Bronchial epithelial cell (primary cell): ENCODE measurements at regions not wholly inside any gene's neighbourhood (a gene's known extent, or its start where the extent isn't known, plus 50 kb on each side); places are given as distances from the start of the nearest gene placed in this dataset.

Source experiments
- DNase-seq: peaks from one replicate; pipeline ENCODE4 v3.0.0-alpha.2; 2010; ENCODE audit warnings: low read depth
- FAIRE-seq: peaks from 2 replicates; lab custom pipeline; 2011; peaks lifted over from hg19 to GRCh38; lab: Jason Lieb, UNC
- H3K27me3 ChIP-seq: 2 replicates; pipeline ENCODE4 v1.5.1; 2011; ENCODE audit warnings: low read length; ENCODE audit not compliant: control insufficient read depth, insufficient read depth
- H3K36me3 ChIP-seq: 2 replicates; pipeline ENCODE4 v1.5.1; 2011; ENCODE audit warnings: low read length; ENCODE audit not compliant: control insufficient read depth, insufficient read depth
- H3K4me3 ChIP-seq: 2 replicates; pipeline ENCODE4 v1.5.1; 2011; ENCODE audit warnings: mild to moderate bottlenecking, low read depth, low read length, control low read depth
- TF ChIP-seq, protein P1 (sequence below): IDR thresholded peaks from 2 replicates; pipeline ENCODE4 v1.5.1; 2011; ENCODE audit warnings: mild to moderate bottlenecking, moderate library complexity, low read length, control low read depth, inconsistent platforms; ENCODE audit not compliant: insufficient read depth, severe bottlenecking

DNA sequence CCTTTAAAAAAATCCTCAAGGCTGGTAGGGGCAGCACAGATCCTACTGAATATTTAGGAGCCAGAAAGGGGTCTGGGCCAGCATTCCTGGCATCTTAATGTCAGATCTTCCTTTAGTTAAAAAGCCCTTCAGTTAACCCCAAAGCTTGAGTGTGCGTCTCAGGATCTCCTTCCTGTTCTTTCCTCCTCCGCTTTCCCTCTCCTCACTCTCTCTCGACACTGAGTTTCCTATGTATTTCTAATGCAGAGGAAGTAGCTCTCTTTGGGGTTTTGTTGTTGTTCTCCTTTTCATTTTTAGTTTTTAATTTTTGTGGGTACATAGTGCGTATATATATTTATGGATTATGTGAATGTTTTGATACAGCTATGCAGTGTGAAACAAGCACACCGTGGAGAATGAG lies 109.9 kb upstream of the COPS8 start:
- no peak overlapping the region for H3K4me3 ChIP-seq
- H3K36me3 ChIP-seq, result no peaks in the 10 kb centered on the region
- DNase-seq, result no peak
- no peaks in the 10 kb centered on the region for H3K27me3 ChIP-seq
- FAIRE-seq, result no peak
- TF ChIP-seq, protein P1, sequence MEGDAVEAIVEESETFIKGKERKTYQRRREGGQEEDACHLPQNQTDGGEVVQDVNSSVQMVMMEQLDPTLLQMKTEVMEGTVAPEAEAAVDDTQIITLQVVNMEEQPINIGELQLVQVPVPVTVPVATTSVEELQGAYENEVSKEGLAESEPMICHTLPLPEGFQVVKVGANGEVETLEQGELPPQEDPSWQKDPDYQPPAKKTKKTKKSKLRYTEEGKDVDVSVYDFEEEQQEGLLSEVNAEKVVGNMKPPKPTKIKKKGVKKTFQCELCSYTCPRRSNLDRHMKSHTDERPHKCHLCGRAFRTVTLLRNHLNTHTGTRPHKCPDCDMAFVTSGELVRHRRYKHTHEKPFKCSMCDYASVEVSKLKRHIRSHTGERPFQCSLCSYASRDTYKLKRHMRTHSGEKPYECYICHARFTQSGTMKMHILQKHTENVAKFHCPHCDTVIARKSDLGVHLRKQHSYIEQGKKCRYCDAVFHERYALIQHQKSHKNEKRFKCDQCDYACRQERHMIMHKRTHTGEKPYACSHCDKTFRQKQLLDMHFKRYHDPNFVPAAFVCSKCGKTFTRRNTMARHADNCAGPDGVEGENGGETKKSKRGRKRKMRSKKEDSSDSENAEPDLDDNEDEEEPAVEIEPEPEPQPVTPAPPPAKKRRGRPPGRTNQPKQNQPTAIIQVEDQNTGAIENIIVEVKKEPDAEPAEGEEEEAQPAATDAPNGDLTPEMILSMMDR, result no peak

- no peak for FAIRE-seq
- Histone ChIP-seq H3K36me3 (no peaks in the 10 kb centered on the region), H3K4me3 (no peak overlapping the region), H3K27me3 (no peaks in the 10 kb centered on the region)
- DNase-seq, result peak; percentile 74
- TF ChIP-seq, protein P1, result no peak
These were observed 109.2 kb upstream of the COPS8 start for GRCh38 chr2:236976266-236977062.

DNA sequence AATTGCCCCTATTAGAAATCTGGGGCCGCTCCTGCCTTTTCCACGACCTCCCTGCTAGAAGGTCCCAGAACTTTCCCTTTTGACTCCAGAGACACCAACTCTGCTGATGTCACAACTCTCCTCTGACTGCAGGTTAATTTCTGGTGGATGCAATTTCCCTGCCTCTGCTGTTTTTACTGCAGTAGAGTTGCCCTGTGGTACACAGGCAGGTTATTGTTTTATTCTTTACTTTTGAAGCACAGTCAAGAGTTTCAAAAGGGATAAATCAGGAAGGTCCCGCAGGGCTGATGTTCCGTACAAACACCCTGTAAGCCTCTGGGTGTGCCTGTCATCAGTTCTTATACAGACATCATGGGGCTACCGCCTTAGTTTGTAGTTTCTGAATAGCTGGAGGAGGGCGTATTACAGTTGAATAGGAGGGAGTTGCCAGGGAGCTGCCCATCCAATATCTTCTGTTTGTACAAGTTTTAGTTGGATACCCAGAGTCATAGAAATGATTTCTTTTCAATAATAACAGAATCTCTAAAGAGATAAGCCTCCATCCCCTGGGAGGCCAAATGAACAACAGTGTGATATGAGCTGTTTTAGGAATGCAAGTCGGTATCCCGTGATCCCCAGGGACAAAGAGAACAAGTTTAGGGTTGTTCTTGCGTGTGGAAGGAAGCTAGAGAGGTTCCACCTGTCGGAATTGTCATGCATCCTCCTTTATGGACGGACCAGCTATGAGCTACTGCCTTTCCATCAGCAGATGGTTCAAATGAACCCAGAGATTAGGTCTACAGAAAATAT lies 108.4 kb upstream of the COPS8 start:
- Histone ChIP-seq H3K27me3 (no peaks in the 10 kb centered on the region), H3K36me3 (no peaks in the 10 kb centered on the region), H3K4me3 (no peak overlapping the region)
- no peak for DNase-seq
- no peak for FAIRE-seq
- TF ChIP-seq, protein P1, result no peak

GRCh38 chr2:236977852-236978398 lies 107.8 kb upstream of the COPS8 start:
- TF ChIP-seq, protein P1, result no peak
- Histone ChIP-seq H3K4me3 (no peak overlapping the region), H3K27me3 (no peaks in the 10 kb centered on the region), H3K36me3 (no peaks in the 10 kb centered on the region)
- DNase-seq, result no peak
- no peak for FAIRE-seq

- no peak for DNase-seq
- Histone ChIP-seq H3K4me3 (no peak overlapping the region), H3K36me3 (no peaks in the 10 kb centered on the region), H3K27me3 (no peaks in the 10 kb centered on the region)
- TF ChIP-seq, protein P1, result no peak
- FAIRE-seq, result no peak
These were observed 106.0 kb upstream of the COPS8 start for GRCh38 chr2:236979664-236980063.
